K562 (cell line): ENCODE measurements at regions not wholly inside any gene's neighbourhood (a gene's known extent, or its start where the extent isn't known, plus 50 kb on each side); places are given as distances from the start of the nearest gene placed in this dataset.

Experiments
- ATAC-seq: fragments of 200-7000 bp; cut with Tn5 transposase; 3 replicates; pipeline ENCODE4 v1.9.1; 2020; ENCODE audit warnings: moderate library complexity
- BruUV-seq: library from RNA; stranded (reverse); fragments of 400-500 nt; replicated peaks from 2 replicates; lab custom pipeline; 2021; lab: Mats Ljungman, UMichigan
- CTCF ChIA-PET: fragments of 300-600 bp; formaldehyde crosslinking; extraction: SDS; loops from one replicate; lab custom pipeline; 2021; ENCODE audit warnings: low intra/inter-chr PET ratio; lab: Yijun Ruan, JAX
- POLR2A ChIA-PET: fragments of 300-600, 350-650 bp; sonication (Branson Sonifier 250); formaldehyde crosslinking; extraction: SDS; loops from one replicate; lab custom pipeline; 2021; ENCODE audit warnings: antibody characterized with exemption, inconsistent platforms; lab: Yijun Ruan, JAX
- DNase-seq, 4 experiments: peaks; one replicate each; pipeline versions ENCODE4 v3.0.0 to v3.0.0-alpha.2; 2011 to 2018; ENCODE audit warnings: low spot score in 3 of 4, mixed read lengths in 3 of 4; ENCODE audit errors: extremely low read depth in 1 of 4
- FAIRE-seq: peaks from 2 replicates; lab custom pipeline; 2011; peaks lifted over from hg19 to GRCh38; lab: Jason Lieb, UNC
- H2AFZ ChIP-seq: 2 replicates; pipeline ENCODE4 v1.6.0; 2011; ENCODE audit warnings: low read depth, low read length, control low read depth, inconsistent platforms
- H3K27ac ChIP-seq: fragments of 200-600 bp; 3 replicates; pipeline ENCODE4 v1.8.0; 2011; ENCODE audit warnings: low read depth, mild to moderate bottlenecking, control low read depth, inconsistent platforms, low read length, moderate library complexity, mixed read lengths; ENCODE audit errors: extremely low read depth
- H3K27me3 ChIP-seq, 2 experiments: fragments of 300-600 bp in 1 of 2; 2 replicates in 1 of 2; 3 replicates in 1 of 2; pipeline versions ENCODE4 v1.6.0 to v1.8.0; 2011; ENCODE audit warnings: inconsistent platforms in 2 of 2, low read length in 2 of 2, mild to moderate bottlenecking in 1 of 2, mixed read lengths in 1 of 2, moderate library complexity in 1 of 2; ENCODE audit not compliant: control insufficient read depth in 2 of 2, insufficient read depth in 2 of 2
- H3K36me3 ChIP-seq: fragments of 300-600 bp; 3 replicates; pipeline ENCODE4 v1.8.0; 2011; ENCODE audit warnings: mild to moderate bottlenecking, low read length, inconsistent platforms; ENCODE audit not compliant: control insufficient read depth, insufficient read depth
- H3K4me1 ChIP-seq, 2 experiments: fragments of 200-600 bp in 1 of 2; replicated peaks in 1 of 2; 2 replicates in 1 of 2; 3 replicates in 1 of 2; pipeline versions ENCODE4 v1.5.1 to v1.8.0; 2011; ENCODE audit warnings: inconsistent platforms in 2 of 2, low read length in 2 of 2, mild to moderate bottlenecking in 1 of 2, mixed read lengths in 1 of 2, moderate library complexity in 1 of 2; ENCODE audit not compliant: control insufficient read depth in 2 of 2, insufficient read depth in 2 of 2
- H3K4me2 ChIP-seq: 2 replicates; pipeline ENCODE4 v1.6.1; 2011; ENCODE audit warnings: low read length, control low read depth, inconsistent platforms, mixed read lengths; ENCODE audit not compliant: insufficient read depth
- H3K4me3 ChIP-seq: fragments of 200-600 bp; sonication (generic), shearing (Covaris generic); 2 replicates; pipeline ENCODE4 v1.5.1; 2016; ENCODE audit warnings: control low read depth, inconsistent platforms
- H3K79me2 ChIP-seq: fragments of 200-600 bp; 3 replicates; pipeline ENCODE4 v1.8.0; 2011; ENCODE audit warnings: low read length, inconsistent platforms; ENCODE audit not compliant: control insufficient read depth, insufficient read depth
- H3K9ac ChIP-seq, 2 experiments: 2 replicates each; pipeline versions ENCODE4 v1.6.0 to v1.6.1; 2011; ENCODE audit warnings: low read depth in 2 of 2, low read length in 2 of 2, control low read depth in 1 of 2, inconsistent platforms in 1 of 2, mild to moderate bottlenecking in 1 of 2, mixed read lengths in 1 of 2; ENCODE audit not compliant: insufficient read depth in 1 of 2
- H3K9me1 ChIP-seq: one replicate; pipeline ENCODE4 v1.6.0; 2011; ENCODE audit warnings: inconsistent platforms, mild to moderate bottlenecking, low read length, moderate library complexity; ENCODE audit not compliant: control insufficient read depth, insufficient read depth
- H3K9me3 ChIP-seq: replicated peaks from 2 replicates; pipeline ENCODE4 v1.5.1; 2011; ENCODE audit warnings: low read depth, low read length, inconsistent platforms; ENCODE audit not compliant: control insufficient read depth, insufficient read depth
- H4K20me1 ChIP-seq: replicated peaks from 2 replicates; pipeline ENCODE4 v1.6.1; 2011; ENCODE audit warnings: low read length, inconsistent platforms, mixed read lengths; ENCODE audit not compliant: control insufficient read depth, insufficient read depth
- ESRRA ChIP-seq: fragments of 450-650 bp; IDR thresholded peaks from 2 replicates; pipeline ENCODE4 v1.6.1; 2014; ENCODE audit warnings: low read depth, mild to moderate bottlenecking, moderate library complexity, borderline replicate concordance
- FIP1L1 ChIP-seq: fragments of 200-400 bp; formaldehyde crosslinking; IDR thresholded peaks from 2 replicates; pipeline ENCODE4 v1.6.1; 2018; ENCODE audit warnings: mild to moderate bottlenecking, low read depth, low read length; ENCODE audit not compliant: poor library complexity, severe bottlenecking
- MTA1 ChIP-seq: fragments of 450-650 bp; IDR thresholded peaks from 2 replicates; pipeline ENCODE4 v1.6.1; 2017; ENCODE audit warnings: borderline replicate concordance
- in situ Hi-C: fragments of 300-500 bp; cut with MboI; formaldehyde crosslinking; loops from 4 replicates; pipeline ENCODE4 v1.15.0; 2018; ENCODE audit warnings: inconsistent platforms, mixed read lengths
- intact Hi-C: fragments of 100-400 bp; cut with micrococcal nuclease; formaldehyde crosslinking; loops from 2 replicates; pipeline ENCODE4 v1.14.2; 2022
- TF ChIP-seq, protein P1 (sequence below): fragments of 450-650 bp; conservative IDR thresholded peaks from 2 replicates; pipeline ENCODE4 v1.6.1; 2016; ENCODE audit warnings: missing genetic modification characterization, low read depth, mild to moderate bottlenecking, missing compliant biosample characterization, moderate library complexity

DNA sequence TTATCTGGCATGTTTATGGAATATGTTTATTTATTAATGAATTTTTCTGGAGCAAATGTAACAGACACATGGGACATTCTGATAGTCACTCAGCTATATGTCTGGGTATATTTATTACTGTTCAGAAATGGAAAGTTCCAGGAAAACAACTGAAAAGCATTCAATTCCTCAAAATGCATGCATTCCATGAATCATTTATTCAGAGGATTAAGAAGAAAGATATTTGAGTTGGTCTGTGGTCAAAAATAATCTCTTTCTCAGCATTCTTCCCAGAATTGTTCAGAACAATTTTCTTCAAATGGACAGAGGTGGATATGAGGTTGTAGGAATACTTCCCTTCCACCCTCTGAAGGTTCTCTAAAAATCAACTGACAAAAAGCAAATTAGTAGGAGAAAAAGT lies 97.6 kb upstream of the ITGB1 start:
- no TSS peak for BruUV-seq
- TF ChIP-seq ESRRA (no peak), FIP1L1 (no peak), MTA1 (no peak)
- TF ChIP-seq, protein P1, sequence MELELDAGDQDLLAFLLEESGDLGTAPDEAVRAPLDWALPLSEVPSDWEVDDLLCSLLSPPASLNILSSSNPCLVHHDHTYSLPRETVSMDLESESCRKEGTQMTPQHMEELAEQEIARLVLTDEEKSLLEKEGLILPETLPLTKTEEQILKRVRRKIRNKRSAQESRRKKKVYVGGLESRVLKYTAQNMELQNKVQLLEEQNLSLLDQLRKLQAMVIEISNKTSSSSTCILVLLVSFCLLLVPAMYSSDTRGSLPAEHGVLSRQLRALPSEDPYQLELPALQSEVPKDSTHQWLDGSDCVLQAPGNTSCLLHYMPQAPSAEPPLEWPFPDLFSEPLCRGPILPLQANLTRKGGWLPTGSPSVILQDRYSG (tag): no peak
- no peaks in the 10 kb centered on the region for H3K9me1 ChIP-seq
- CTCF ChIA-PET: no interaction called here
- no peaks in the 10 kb centered on the region for H4K20me1 ChIP-seq
- ATAC-seq (no peak), FAIRE-seq (no peak), DNase-seq (no peak)
- intact Hi-C loops (no loop called here), in situ Hi-C loops (no loop called here)
- H3K9ac ChIP-seq: no peak overlapping the region
- H3K36me3 ChIP-seq: no peaks in the 10 kb centered on the region
- H3K79me2 ChIP-seq: no peaks in the 10 kb centered on the region
- POLR2A ChIA-PET: no interaction called here
- H3K4me1 ChIP-seq: peaks cover 7 to 13% of the 10 kb centered on the region in 2 experiments; a peak in 3 of 5 replicates
- H3K27ac ChIP-seq: no peak overlapping the region
- no peak overlapping the region for H3K4me3 ChIP-seq
- H3K27me3 ChIP-seq: peaks cover 0 to 4% of the 10 kb centered on the region in 2 experiments; a peak in 1 of 5 replicates
- H2AFZ ChIP-seq: no peak overlapping the region
- no peaks in the 10 kb centered on the region for H3K9me3 ChIP-seq
- no peak overlapping the region for H3K4me2 ChIP-seq
